Neutrophil (primary cell): ENCODE measurements at regions not wholly inside any gene's neighbourhood (a gene's known extent, or its start where the extent isn't known, plus 50 kb on each side); places are given as distances from the start of the nearest gene placed in this dataset.

Experiments used
- H3K27ac ChIP-seq: fragments of 200-600 bp; sonication (generic); 2 replicates; pipeline ENCODE4 v1.5.1; 2016; ENCODE audit warnings: mild to moderate bottlenecking, moderate library complexity
- H3K27me3 ChIP-seq: fragments of 200-600 bp; sonication (generic); 2 replicates; pipeline ENCODE4 v1.6.0; 2016; ENCODE audit warnings: mild to moderate bottlenecking
- H3K36me3 ChIP-seq: fragments of 200-600 bp; sonication (generic); 2 replicates; pipeline ENCODE4 v1.5.1; 2017
- H3K4me1 ChIP-seq, 2 experiments: fragments of 200-600 bp in 1 of 2; sonication (generic) in 1 of 2; 1 replicate in 1 of 2; 2 replicates in 1 of 2; pipeline versions ENCODE4 v1.5.1 to v1.6.1; 2013 to 2016; ENCODE audit warnings: low read depth in 1 of 2, low read length in 1 of 2, mild to moderate bottlenecking in 1 of 2, moderate library complexity in 1 of 2; ENCODE audit not compliant: control insufficient read depth in 1 of 2, insufficient read depth in 1 of 2
- H3K4me3 ChIP-seq, 2 experiments: fragments of 200-600 bp in 1 of 2; sonication (generic) in 1 of 2; 1 replicate in 1 of 2; 2 replicates in 1 of 2; pipeline ENCODE4 v1.5.1; 2013 to 2016; ENCODE audit warnings: low read depth in 1 of 2, low read length in 1 of 2, mild to moderate bottlenecking in 1 of 2, moderate library complexity in 1 of 2
- H3K9me3 ChIP-seq: fragments of 200-600 bp; sonication (generic); 2 replicates; pipeline ENCODE4 v1.5.1; 2016
- TF ChIP-seq, protein P1 (sequence below): fragments of 200-600 bp; sonication (generic); IDR thresholded peaks from 2 replicates; pipeline ENCODE4 v1.5.1; 2016; ENCODE audit warnings: antibody characterized with exemption

DNA sequence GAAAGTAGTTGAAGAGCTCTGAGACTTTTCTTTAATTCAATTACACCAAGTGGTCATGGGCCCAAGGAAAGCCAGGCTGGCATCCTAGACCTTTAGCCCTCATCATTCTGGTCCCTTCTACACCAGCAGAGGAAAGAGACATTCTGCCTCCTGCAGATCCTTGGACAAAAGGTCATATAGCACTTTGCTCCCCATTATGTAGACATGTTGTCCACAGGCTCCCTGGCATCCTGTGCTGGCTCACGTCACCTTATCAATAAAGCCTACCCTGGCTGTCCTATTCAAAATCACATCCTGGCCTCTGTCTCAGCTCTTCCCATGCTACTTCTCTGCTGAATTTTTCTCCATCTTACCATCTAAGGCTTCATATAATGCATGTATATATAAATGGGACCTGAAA, 61.6 kb upstream of the MAF start:
- Histone ChIP-seq H3K9me3 (no peaks in the 10 kb centered on the region), H3K36me3 (no peaks in the 10 kb centered on the region), H3K27me3 (no peaks in the 10 kb centered on the region), H3K27ac (no peak overlapping the region), H3K4me3 (no peak overlapping the region), H3K4me1 (no peaks in the 10 kb centered on the region)
- TF ChIP-seq, protein P1, sequence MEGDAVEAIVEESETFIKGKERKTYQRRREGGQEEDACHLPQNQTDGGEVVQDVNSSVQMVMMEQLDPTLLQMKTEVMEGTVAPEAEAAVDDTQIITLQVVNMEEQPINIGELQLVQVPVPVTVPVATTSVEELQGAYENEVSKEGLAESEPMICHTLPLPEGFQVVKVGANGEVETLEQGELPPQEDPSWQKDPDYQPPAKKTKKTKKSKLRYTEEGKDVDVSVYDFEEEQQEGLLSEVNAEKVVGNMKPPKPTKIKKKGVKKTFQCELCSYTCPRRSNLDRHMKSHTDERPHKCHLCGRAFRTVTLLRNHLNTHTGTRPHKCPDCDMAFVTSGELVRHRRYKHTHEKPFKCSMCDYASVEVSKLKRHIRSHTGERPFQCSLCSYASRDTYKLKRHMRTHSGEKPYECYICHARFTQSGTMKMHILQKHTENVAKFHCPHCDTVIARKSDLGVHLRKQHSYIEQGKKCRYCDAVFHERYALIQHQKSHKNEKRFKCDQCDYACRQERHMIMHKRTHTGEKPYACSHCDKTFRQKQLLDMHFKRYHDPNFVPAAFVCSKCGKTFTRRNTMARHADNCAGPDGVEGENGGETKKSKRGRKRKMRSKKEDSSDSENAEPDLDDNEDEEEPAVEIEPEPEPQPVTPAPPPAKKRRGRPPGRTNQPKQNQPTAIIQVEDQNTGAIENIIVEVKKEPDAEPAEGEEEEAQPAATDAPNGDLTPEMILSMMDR, result no peak

DNA sequence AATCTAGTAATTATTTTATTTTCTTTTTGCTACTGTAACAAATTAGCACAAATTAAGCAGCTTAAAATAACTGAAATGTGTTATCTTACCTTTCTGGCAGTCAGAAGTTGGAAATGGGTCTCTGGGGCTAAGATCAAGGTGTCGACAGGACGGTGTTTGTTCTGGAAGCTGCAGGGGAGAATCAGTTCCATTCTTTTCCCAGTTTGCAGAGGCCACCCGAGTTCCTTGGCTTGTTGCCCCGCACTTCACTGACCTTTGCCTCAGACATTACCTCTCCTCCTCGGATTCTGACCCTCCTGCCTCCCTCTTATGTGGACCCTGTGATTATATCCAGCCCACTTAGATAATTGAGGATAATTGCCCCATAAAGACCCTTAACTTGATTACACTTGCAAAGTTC, 61.0 kb upstream of the MAF start:
- TF ChIP-seq, protein P1, result no peak
- Histone ChIP-seq H3K27me3 (no peaks in the 10 kb centered on the region), H3K9me3 (no peaks in the 10 kb centered on the region), H3K4me3 (no peak overlapping the region), H3K36me3 (no peaks in the 10 kb centered on the region), H3K27ac (no peak overlapping the region), H3K4me1 (no peaks in the 10 kb centered on the region)

- Histone ChIP-seq H3K4me1 (no peaks in the 10 kb centered on the region), H3K27ac (no peak overlapping the region), H3K36me3 (no peaks in the 10 kb centered on the region), H3K9me3 (no peaks in the 10 kb centered on the region), H3K27me3 (no peaks in the 10 kb centered on the region), H3K4me3 (no peak overlapping the region)
- TF ChIP-seq, protein P1, result no peak
Measured at GRCh38 chr16:79659344-79659743, 58.8 kb upstream of the MAF start.

DNA sequence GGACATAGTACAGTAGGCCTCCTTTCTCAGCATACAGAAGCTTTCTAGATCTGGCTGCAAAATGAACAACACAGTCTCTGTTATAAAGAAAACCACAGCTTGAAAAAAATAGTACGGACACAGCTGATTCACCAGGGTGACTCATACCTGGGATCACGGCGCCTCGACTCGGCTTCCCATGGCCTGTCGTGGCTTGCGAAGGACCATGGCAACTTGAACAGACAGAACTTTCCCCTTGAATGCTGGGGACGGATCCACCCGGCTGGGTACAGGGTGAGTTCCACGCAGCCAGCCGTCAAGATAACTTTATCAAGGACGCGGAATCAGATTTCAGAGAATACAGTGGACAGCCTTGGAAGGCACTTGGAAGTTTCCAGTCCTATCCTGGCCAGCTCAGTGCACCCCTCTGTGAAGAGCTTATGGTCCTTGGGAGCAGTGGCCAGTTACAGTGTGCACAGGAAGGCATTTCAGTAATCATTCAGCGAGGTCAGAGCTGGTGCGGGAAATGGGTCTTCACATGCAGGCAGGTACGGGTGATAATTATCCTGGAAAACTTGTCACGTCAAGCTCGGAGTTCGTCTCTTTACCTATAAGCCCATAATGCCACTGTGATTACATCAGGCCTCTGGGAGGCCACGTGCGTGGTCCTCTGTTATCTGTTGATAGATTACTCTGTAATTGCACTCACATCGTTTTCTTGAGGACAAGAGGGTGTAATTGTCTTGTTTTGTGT, 57.9 kb upstream of the MAF start:
- TF ChIP-seq, protein P1, result no peak
- no peaks in the 10 kb centered on the region for H3K36me3 ChIP-seq
- H3K4me3 ChIP-seq, result no peak overlapping the region
- no peaks in the 10 kb centered on the region for H3K9me3 ChIP-seq
- no peaks in the 10 kb centered on the region for H3K4me1 ChIP-seq
- H3K27ac ChIP-seq, result no peak overlapping the region
- no peaks in the 10 kb centered on the region for H3K27me3 ChIP-seq

GRCh38 chr16:79656553-79657115, 56.1 kb upstream of the MAF start:
- Histone ChIP-seq H3K27ac (no peak overlapping the region), H3K4me1 (no peaks in the 10 kb centered on the region), H3K27me3 (no peaks in the 10 kb centered on the region), H3K4me3 (no peak overlapping the region), H3K9me3 (no peaks in the 10 kb centered on the region), H3K36me3 (no peaks in the 10 kb centered on the region)
- TF ChIP-seq, protein P1, result no peak
